Upper lobe of left lung (tissue), 4 donors: ENCODE measurements at regions not wholly inside any gene's neighbourhood (a gene's known extent, or its start where the extent isn't known, plus 50 kb on each side); places are given as distances from the start of the nearest gene placed in this dataset.
"Not testable (repeated sequence)": the region's sequence is repeated elsewhere in the genome, so short reads cannot be mapped to it uniquely, and the experiment has no call there.

ENCODE experiments used
- EP300 ChIP-seq, 4 donors: sonication (generic); formaldehyde crosslinking; IDR thresholded peaks; one replicate each; pipeline ENCODE4 v1.5.1; 2017; ENCODE audit warnings: antibody characterized with exemption in 4 of 4, control low read depth in 2 of 4
- POLR2A ChIP-seq, 4 donors: fragments of 450-650 bp; IDR thresholded peaks; one replicate each; pipeline ENCODE4 v1.5.1; 2016 to 2017; ENCODE audit warnings: antibody characterized with exemption in 4 of 4, mild to moderate bottlenecking in 2 of 4
- TF ChIP-seq, protein P1 (sequence below), 6 experiments: fragments of 450-650 bp in 4 of 6; fragments of 200-600 bp in 2 of 6; sonication (generic) in 2 of 6; IDR thresholded peaks; one replicate each; pipeline ENCODE4 v1.5.1; 2016 to 2019; ENCODE audit warnings: antibody characterized with exemption in 6 of 6

- TF ChIP-seq, protein P1, sequence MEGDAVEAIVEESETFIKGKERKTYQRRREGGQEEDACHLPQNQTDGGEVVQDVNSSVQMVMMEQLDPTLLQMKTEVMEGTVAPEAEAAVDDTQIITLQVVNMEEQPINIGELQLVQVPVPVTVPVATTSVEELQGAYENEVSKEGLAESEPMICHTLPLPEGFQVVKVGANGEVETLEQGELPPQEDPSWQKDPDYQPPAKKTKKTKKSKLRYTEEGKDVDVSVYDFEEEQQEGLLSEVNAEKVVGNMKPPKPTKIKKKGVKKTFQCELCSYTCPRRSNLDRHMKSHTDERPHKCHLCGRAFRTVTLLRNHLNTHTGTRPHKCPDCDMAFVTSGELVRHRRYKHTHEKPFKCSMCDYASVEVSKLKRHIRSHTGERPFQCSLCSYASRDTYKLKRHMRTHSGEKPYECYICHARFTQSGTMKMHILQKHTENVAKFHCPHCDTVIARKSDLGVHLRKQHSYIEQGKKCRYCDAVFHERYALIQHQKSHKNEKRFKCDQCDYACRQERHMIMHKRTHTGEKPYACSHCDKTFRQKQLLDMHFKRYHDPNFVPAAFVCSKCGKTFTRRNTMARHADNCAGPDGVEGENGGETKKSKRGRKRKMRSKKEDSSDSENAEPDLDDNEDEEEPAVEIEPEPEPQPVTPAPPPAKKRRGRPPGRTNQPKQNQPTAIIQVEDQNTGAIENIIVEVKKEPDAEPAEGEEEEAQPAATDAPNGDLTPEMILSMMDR (IDR thresholded peaks at IDR 0.05) = not testable (repeated sequence)
- TF ChIP-seq POLR2A, EP300 (IDR thresholded peaks at IDR 0.05): not testable (repeated sequence)
Measured at GRCh38 chr4:121592257-121592656, 104.5 kb downstream of the ANXA5 start.
